Transverse colon (tissue), 3 donors: ENCODE measurements at regions not wholly inside any gene's neighbourhood (a gene's known extent, or its start where the extent isn't known, plus 50 kb on each side); places are given as distances from the start of the nearest gene placed in this dataset.

Experiments used
- POLR2A ChIP-seq: fragments of 450-650 bp; IDR thresholded peaks from one replicate; pipeline ENCODE4 v1.6.1; 2016; ENCODE audit warnings: antibody characterized with exemption, mild to moderate bottlenecking, moderate library complexity
- TF ChIP-seq, protein P1 (sequence below), 5 experiments: fragments of 200-600 bp in 3 of 5; fragments of 450-650 bp in 2 of 5; sonication (generic) in 3 of 5; IDR thresholded peaks; 1 replicate in 2 of 5; 2 replicates in 3 of 5; pipeline ENCODE4 v1.5.1; 2016 to 2017; ENCODE audit warnings: antibody characterized with exemption in 5 of 5, inconsistent platforms in 3 of 5, mild to moderate bottlenecking in 2 of 5, moderate library complexity in 1 of 5

DNA sequence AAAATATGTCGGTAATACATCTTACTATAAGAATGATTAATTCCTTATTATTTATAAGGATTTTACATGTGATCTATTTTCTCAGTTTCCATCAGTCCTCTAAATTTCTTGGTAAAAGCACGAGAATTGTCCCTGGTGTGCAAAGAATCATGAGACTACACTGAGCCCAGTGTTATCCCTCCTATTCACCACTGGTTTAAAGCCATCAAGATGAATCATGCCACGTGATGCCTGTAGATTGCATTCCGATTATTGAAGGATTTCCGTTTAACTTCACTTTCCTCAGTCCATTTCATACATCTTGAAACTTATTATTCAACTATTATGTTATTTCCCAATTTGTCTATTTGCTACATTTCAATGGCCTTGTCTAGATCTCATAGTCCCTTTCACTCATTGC lies 601.9 kb downstream of the GALC start:
- TF ChIP-seq, protein P1, sequence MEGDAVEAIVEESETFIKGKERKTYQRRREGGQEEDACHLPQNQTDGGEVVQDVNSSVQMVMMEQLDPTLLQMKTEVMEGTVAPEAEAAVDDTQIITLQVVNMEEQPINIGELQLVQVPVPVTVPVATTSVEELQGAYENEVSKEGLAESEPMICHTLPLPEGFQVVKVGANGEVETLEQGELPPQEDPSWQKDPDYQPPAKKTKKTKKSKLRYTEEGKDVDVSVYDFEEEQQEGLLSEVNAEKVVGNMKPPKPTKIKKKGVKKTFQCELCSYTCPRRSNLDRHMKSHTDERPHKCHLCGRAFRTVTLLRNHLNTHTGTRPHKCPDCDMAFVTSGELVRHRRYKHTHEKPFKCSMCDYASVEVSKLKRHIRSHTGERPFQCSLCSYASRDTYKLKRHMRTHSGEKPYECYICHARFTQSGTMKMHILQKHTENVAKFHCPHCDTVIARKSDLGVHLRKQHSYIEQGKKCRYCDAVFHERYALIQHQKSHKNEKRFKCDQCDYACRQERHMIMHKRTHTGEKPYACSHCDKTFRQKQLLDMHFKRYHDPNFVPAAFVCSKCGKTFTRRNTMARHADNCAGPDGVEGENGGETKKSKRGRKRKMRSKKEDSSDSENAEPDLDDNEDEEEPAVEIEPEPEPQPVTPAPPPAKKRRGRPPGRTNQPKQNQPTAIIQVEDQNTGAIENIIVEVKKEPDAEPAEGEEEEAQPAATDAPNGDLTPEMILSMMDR (IDR thresholded peaks at IDR 0.05) = no peak
- no peak for TF ChIP-seq POLR2A
